Hypothalamus (tissue), 51 donors: ENCODE measurements at regions not wholly inside any gene's neighbourhood (a gene's known extent, or its start where the extent isn't known, plus 50 kb on each side); places are given as distances from the start of the nearest gene placed in this dataset.
"Not testable (repeated sequence)": the region's sequence is repeated elsewhere in the genome, so short reads cannot be mapped to it uniquely, and the experiment has no call there.

Experiments
- DNase-seq, 51 donors: peaks; one replicate each; lab custom pipeline; 2025; lab: John Stamatoyannopoulos, UW

GRCh38 chr2:240238786-240239185 lies 98.3 kb upstream of the OTOS start:
- no peak for DNase-seq

DNA sequence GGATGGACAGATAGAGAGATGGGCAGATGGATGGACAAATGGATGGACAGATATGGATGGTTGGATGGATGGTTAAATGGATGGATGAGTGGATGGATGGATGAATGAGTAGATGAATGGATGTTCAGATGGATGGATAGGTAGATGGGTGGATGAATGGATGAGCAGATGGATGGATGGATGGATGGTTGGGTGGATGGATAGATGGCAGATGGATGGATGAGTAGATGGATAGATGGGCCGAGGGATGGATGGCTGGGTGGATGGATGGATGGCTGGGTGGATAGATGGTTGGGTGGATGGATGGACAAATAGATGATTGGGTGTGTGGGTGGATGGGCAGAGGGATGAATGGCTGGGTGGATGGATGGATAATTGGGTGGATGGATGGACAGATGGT lies 98.9 kb upstream of the OTOS start:
- DNase-seq, result no peak

DNA sequence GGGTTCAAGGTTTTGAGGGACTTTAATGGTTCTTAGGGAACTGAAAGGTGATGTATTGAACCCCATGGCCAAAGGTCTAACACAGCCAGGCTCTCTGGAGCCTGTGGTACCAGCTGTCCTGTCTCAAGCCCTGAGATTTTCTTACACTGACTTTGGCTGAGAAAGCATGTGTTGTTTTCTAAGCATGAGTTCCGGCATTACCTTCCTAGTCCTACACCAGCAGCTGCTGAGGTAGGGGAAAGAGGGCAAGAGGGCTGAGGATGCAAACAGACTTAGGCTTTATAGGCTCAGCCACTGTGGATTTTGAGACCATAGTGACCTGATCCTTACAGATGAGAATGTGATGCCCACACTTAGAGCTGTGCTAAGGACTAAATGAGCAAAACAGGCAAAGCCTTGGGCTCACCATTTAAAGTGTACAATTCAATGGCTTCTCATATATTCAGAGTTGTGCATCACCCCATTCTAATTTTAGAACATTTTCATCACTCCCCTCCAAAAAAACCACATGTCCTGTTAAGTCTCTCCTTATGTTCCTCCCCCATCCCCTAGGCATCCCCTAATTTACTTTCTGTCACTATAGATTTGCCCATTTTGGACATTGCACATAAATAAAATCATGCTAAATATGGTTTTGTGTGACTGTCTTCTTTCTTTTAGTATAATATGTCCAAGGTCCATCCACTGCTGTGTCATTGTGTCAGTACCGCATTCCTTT lies 99.7 kb upstream of the OTOS start:
- no peak for DNase-seq

GRCh38 chr2:240240781-240241180 lies 100.3 kb upstream of the OTOS start:
- no peak for DNase-seq

DNA sequence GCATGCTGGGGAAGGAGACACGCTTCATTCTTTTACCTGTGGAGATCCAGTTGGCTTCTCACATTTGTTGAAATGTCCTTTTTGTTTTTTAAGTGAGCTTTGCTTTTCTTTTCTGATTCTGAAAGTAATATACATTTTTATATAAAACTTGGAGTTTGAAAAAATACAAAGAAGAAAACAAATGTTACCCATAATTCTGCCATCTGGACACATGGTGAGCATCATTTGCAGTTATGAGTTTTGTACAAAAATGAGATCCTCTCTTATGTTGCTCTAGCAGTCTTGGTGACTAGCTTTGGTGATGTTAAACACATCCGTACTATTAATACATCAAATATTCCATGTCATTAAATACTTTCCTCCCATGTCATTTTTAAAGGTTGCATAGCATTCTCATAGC lies 101.1 kb upstream of the OTOS start:
- DNase-seq, result no peak

GRCh38 chr2:240243049-240243448 lies 102.6 kb upstream of the OTOS start:
- DNase-seq, result not testable (repeated sequence)

DNA sequence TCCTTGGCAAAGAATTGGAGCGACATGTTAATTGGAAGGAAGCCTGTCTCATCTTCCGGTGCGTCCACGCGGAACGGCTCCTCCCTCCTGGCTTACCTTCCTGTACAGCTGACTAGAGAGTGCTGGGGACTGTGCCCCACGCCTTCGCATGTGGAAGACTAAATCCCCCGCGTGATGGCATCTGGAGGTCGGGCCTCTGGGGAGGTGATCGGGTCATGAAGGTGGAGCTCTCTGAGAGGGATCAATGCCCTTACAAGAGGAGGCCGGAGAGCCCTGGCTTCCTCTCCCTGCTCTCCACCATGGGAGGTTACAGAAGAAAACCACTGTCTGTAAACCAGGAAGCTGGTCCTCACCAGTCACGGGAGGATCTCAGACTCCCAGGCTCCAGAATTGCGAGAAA lies 104.1 kb upstream of the OTOS start:
- no peak for DNase-seq

DNA sequence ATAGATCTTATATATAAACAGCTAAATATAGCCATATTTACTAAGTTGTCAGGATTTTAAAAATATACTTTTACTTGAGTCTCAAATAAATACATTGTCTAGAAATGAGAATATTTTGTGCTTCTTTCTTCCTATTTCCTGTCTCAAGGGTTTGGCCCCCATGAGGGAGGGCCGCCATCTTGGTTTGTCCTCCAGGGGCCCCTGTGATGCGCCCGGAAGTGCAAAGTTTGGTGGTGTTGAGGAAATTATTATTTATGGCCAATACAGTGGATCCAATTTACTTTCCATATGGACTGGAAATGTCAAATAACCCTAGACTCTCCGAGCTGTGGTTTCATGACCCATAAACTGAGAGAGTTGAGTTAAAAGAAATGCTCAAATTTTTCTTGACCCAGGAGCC lies 104.7 kb upstream of the OTOS start:
- DNase-seq, result no peak

GRCh38 chr2:240245706-240246105 lies 105.2 kb upstream of the OTOS start:
- no peak for DNase-seq

DNA sequence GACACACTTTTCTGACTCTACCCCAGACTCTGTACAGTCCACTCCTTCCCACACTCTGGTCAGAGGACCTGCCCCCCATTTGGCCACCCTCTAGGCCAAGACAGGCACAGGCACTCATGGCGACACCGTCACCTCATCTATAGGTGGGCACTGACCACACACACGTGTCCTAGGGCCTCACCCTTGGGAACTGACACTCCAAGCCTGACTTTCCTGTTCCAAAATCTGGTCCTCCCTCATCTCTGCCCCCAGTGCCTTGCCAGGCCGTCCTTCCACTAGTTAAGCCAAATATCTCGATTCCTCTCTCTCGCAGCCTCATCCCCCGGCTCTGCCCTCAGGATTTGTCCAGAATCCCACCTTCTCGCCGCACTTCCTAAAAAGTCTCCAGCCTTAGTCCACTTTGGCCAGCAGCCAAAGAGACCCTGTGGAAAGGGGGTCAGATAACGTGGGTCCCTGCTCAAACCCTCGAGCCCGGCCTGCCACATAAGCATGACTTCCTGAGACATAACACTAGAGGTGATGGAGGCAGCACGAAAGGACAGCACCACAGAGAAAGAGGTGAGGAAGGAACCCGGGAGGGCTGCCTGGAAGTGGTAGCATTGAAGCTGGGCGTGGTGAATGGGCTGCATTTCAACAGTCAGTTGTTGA lies 105.8 kb upstream of the OTOS start:
- no peak for DNase-seq

GRCh38 chr2:240247241-240247867 lies 106.9 kb upstream of the OTOS start:
- DNase-seq, result no peak

GRCh38 chr2:240247868-240248720 lies 107.6 kb upstream of the OTOS start:
- peak in 1 of 51 donors; percentile 50 for DNase-seq

DNA sequence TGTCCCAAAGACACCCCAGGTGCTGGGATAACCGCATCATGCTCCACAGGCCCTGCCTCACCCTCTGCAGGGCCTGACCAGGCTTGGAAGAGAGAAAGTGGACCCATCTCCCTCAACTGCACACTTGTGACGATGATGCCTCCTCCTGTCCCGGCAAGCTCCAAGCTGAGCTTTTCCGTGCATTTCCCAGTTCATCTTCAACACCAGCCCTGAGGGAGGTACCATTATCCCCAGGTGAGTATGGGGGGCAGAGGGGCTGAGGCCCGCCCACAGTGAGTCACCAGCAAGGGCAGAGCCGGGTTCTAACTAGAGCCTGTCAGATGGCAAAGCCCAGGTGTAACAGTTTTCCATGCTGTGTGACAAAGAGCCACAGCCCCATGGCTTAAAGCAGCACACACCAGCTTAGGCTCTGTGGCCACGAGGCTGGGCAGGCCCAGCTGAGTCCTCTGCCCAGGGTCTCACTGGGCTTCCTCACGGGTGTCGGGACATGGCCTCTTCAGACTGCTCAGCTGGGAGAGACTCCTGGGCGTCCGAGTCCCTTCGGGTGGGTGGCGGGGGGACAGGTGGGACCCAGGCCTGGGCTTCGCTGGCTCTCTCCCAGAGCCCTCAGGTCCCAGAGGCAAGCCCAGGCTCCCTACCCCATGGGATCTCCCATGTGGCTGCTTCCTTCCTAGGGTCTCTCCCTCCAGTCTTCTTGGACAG lies 108.4 kb upstream of the OTOS start:
- no peak for DNase-seq

DNA sequence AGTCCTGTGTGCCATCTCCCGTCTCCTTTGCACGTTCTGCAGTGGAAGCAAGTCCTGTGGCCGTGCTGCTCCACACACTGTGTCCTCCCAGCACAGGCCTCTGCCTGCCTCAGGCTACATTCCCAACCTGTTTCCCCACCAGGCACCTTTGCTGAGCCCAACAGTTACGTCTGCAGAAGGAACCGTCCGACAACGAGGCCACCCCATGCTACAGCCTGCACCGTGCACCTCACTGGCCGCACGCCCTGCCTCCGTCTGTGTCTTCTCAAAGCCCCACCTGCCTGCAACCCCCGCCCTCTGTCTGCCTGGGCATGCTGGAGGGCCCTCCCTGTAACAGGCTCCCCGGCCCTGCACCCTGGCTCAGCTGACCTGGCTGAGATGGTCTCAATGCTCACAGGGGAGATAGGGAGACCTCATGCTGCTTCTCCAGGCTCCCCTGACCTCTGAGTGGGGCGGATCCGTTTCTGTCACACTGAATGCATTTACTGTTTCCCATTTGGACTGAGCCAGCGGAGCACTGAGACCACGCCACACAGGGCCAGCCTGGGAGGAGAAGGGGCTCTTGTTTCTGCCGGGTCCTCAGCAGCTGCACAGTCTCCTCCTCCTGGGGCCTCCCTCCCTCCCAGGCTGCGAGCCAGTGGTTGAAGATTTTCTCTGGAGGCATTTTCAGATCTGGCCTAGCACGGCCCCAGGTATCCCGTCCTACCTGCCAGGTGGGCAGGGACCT lies 109.1 kb upstream of the OTOS start:
- DNase-seq, result peak in 27 of 51 donors; percentile 25 to 76 (median 58)

GRCh38 chr2:240250150-240250984 lies 109.9 kb upstream of the OTOS start:
- no peak for DNase-seq

DNA sequence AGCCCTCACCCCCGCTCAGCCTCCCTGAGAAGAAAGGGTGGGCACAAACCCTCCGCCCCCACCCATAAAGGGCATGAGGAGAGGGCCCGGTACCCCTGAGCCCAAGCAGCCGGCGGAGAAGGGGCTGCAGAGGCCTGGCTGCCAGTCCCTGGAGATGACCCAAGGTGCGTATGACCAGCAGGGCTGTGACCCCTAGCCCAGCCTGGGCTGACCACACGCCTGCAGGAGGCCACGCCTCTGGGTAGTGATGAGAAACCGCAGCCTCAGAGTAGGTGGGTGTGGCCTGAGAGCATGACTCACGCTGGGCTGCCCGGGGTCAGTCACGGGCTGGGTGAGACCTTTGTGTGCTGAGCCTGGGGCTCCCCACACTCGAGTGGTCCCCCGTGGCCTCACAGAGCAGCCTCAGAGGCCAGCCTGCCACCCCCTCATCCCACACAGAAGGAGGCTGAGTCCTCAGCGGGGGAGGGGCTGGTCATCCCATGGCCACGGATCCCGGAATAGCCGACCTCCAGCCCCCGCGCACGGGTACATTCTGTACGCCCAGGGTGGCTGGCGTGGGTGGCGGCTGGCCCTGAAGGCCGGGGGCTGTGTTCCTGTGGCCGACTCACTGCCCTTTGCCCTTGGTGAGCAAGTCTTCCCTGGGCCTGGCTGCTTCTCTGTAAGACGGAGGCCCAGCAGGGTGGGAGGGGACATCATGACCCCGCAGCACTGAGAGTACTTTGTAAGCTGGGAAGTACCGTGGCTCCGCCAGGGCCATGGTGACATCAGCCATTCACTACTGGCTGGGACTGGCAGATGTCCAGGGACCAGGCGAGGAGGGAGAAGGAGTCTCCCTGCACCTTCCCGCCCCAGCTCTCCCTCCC lies 110.8 kb upstream of the OTOS start:
- DNase-seq, result peak in 47 of 51 donors; percentile 37 to 98 (median 89)

- no peak for DNase-seq
Measured at GRCh38 chr2:240251848-240252190, 111.4 kb upstream of the OTOS start.
